Neural cell (in vitro differentiated cells): ENCODE measurements at regions not wholly inside any gene's neighbourhood (a gene's known extent, or its start where the extent isn't known, plus 50 kb on each side); places are given as distances from the start of the nearest gene placed in this dataset.

ENCODE experiments used
- H2AFZ ChIP-seq: fragments of 200-600, 300-800 bp; sonication (generic), shearing (Covaris generic); 2 replicates; pipeline ENCODE4 v1.6.0; 2014; ENCODE audit warnings: low read depth, mild to moderate bottlenecking, antibody characterized with exemption, low read length, moderate library complexity
- H3F3A ChIP-seq: fragments of 200-600 bp; shearing (Covaris generic); 2 replicates; pipeline ENCODE4 v1.6.1; 2016; ENCODE audit warnings: mild to moderate bottlenecking, moderate library complexity, mixed read lengths, antibody characterized with exemption, low read length; ENCODE audit not compliant: insufficient read depth, poor library complexity, severe bottlenecking
- H3K27ac ChIP-seq: fragments of 200-600, 300-800 bp; sonication (generic), shearing (Covaris generic); 2 replicates; pipeline ENCODE4 v1.5.1; 2014; ENCODE audit warnings: mild to moderate bottlenecking, low read length, moderate library complexity
- H3K27me3 ChIP-seq: fragments of 300-800, 200-600 bp; sonication (generic), shearing (Covaris generic); 2 replicates; pipeline ENCODE4 v1.6.0; 2014; ENCODE audit warnings: mild to moderate bottlenecking, low read depth, low read length, moderate library complexity; ENCODE audit not compliant: insufficient read depth
- H3K36me3 ChIP-seq: fragments of 300-800, 200-600 bp; sonication (generic), shearing (Covaris generic); 2 replicates; pipeline ENCODE4 v1.5.1; 2014; ENCODE audit warnings: mild to moderate bottlenecking, antibody characterized with exemption, low read length, moderate library complexity; ENCODE audit not compliant: insufficient read depth
- H3K4me2 ChIP-seq: fragments of 300-800, 200-600 bp; sonication (generic), shearing (Covaris generic); 2 replicates; pipeline ENCODE4 v1.6.0; 2014; ENCODE audit warnings: mild to moderate bottlenecking, low read length
- H3K4me3 ChIP-seq: fragments of 300-800, 200-600 bp; sonication (generic), shearing (Covaris generic); 2 replicates; pipeline ENCODE4 v1.5.1; 2014; ENCODE audit warnings: mild to moderate bottlenecking, low read length, moderate library complexity
- H3K79me2 ChIP-seq: fragments of 200-600 bp; shearing (Covaris generic); replicated peaks from 2 replicates; pipeline ENCODE4 v1.6.0; 2014; ENCODE audit warnings: mild to moderate bottlenecking, low read length, moderate library complexity; ENCODE audit not compliant: insufficient read depth
- H3K9ac ChIP-seq: fragments of 300-800, 200-600 bp; sonication (generic), shearing (Covaris generic); 2 replicates; pipeline ENCODE4 v1.6.1; 2016; ENCODE audit warnings: mild to moderate bottlenecking, low read length, mixed read lengths
- H3K9me2 ChIP-seq: fragments of 200-600 bp; shearing (Covaris generic); 2 replicates; pipeline ENCODE4 v1.6.1; 2016; ENCODE audit warnings: mild to moderate bottlenecking, low read length, mixed read lengths; ENCODE audit not compliant: insufficient read depth
- H3K9me3 ChIP-seq: fragments of 200-600, 300-800 bp; sonication (generic), shearing (Covaris generic); 2 replicates; pipeline ENCODE4 v1.6.1; 2016; ENCODE audit warnings: mild to moderate bottlenecking, mixed run types, low read length, moderate library complexity, mixed read lengths
- H4K20me1 ChIP-seq: fragments of 200-600 bp; shearing (Covaris generic); 2 replicates; pipeline ENCODE4 v1.6.1; 2016; ENCODE audit warnings: mild to moderate bottlenecking, mixed run types; ENCODE audit not compliant: insufficient read depth
- CTCF ChIP-seq: fragments of 450-650 bp; IDR thresholded peaks from 2 replicates; pipeline ENCODE4 v1.5.1; 2014; ENCODE audit warnings: antibody characterized with exemption, mild to moderate bottlenecking, moderate library complexity; ENCODE audit not compliant: poor library complexity, severe bottlenecking
- EP300 ChIP-seq: fragments of 450-650 bp; conservative IDR thresholded peaks from 2 replicates; pipeline ENCODE4 v1.6.1; 2014; ENCODE audit warnings: antibody characterized with exemption, mild to moderate bottlenecking, moderate library complexity; ENCODE audit not compliant: poor library complexity, severe bottlenecking
- EZH2 ChIP-seq: fragments of 200-600, 300-800 bp; shearing (Covaris generic), sonication (generic); IDR thresholded peaks from 2 replicates; pipeline ENCODE4 v1.6.1; 2014; ENCODE audit warnings: antibody characterized with exemption, low read length, borderline replicate concordance, mild to moderate bottlenecking; ENCODE audit not compliant: insufficient read depth, poor library complexity, severe bottlenecking
- MXI1 ChIP-seq: fragments of 450-650 bp; conservative IDR thresholded peaks from 2 replicates; pipeline ENCODE4 v1.6.1; 2014; ENCODE audit warnings: antibody characterized with exemption, mild to moderate bottlenecking; ENCODE audit not compliant: poor library complexity, severe bottlenecking
- POLR2AphosphoS5 ChIP-seq: IDR thresholded peaks from 2 replicates; pipeline ENCODE4 v1.6.1; 2012
- RAD21 ChIP-seq: fragments of 450-650 bp; conservative IDR thresholded peaks from 2 replicates; pipeline ENCODE4 v1.6.1; 2014; ENCODE audit warnings: antibody characterized with exemption, mild to moderate bottlenecking, moderate library complexity
- REST ChIP-seq: IDR thresholded peaks from 2 replicates; pipeline ENCODE4 v1.6.1; 2012; ENCODE audit warnings: borderline replicate concordance
- SMC3 ChIP-seq: fragments of 450-650 bp; conservative IDR thresholded peaks from 2 replicates; pipeline ENCODE4 v1.6.1; 2014; ENCODE audit warnings: antibody characterized with exemption, mild to moderate bottlenecking, moderate library complexity; ENCODE audit not compliant: poor library complexity
- TAF1 ChIP-seq: IDR thresholded peaks from 2 replicates; pipeline ENCODE4 v1.6.1; 2012; ENCODE audit warnings: low read depth

- TF ChIP-seq REST = no peak
- no peak for TF ChIP-seq EZH2
- no peak for TF ChIP-seq MXI1
- TF ChIP-seq RAD21 = no peak
- no peak for TF ChIP-seq POLR2AphosphoS5
- TF ChIP-seq TAF1 = no peak
- no peak for TF ChIP-seq SMC3
- TF ChIP-seq EP300 = no peak
- no peak for TF ChIP-seq CTCF
- Histone ChIP-seq H3K27ac (no peak overlapping the region), H3K9me3 (no peaks in the 10 kb centered on the region), H3K4me2 (no peak overlapping the region), H2AFZ (no peak overlapping the region), H3K79me2 (no peaks in the 10 kb centered on the region), H3K9me2 (no peaks in the 10 kb centered on the region), H4K20me1 (no peaks in the 10 kb centered on the region), H3K9ac (no peak overlapping the region), H3F3A (no peaks in the 10 kb centered on the region), H3K4me3 (no peak overlapping the region), H3K27me3 (no peaks in the 10 kb centered on the region), H3K36me3 (no peaks in the 10 kb centered on the region)
Measured at GRCh38 chr13:34312578-34312977, 494.6 kb downstream of the RFC3 start.

GRCh38 chr13:34320084-34320483, 502.1 kb downstream of the RFC3 start:
- no peaks in the 10 kb centered on the region for H3K9me3 ChIP-seq
- H3K27ac ChIP-seq = no peak overlapping the region
- no peak overlapping the region for H3K9ac ChIP-seq
- no peaks in the 10 kb centered on the region for H3K79me2 ChIP-seq
- TF ChIP-seq REST = no peak
- TF ChIP-seq EZH2 = no peak
- no peak for TF ChIP-seq SMC3
- no peak for TF ChIP-seq MXI1
- no peak for TF ChIP-seq RAD21
- TF ChIP-seq TAF1 = no peak
- no peak for TF ChIP-seq EP300
- no peak for TF ChIP-seq POLR2AphosphoS5
- no peak for TF ChIP-seq CTCF
- H4K20me1 ChIP-seq = no peaks in the 10 kb centered on the region
- no peak overlapping the region for H2AFZ ChIP-seq
- H3F3A ChIP-seq = peaks cover 2% of the 10 kb centered on the region
- H3K9me2 ChIP-seq = no peaks in the 10 kb centered on the region
- H3K4me2 ChIP-seq = no peak overlapping the region
- H3K27me3 ChIP-seq = no peaks in the 10 kb centered on the region
- H3K4me3 ChIP-seq = no peak overlapping the region
- H3K36me3 ChIP-seq = no peaks in the 10 kb centered on the region
